HEK293 (cell line): ENCODE measurements at regions not wholly inside any gene's neighbourhood (a gene's known extent, or its start where the extent isn't known, plus 50 kb on each side); places are given as distances from the start of the nearest gene placed in this dataset.

Source experiments
- CTCF ChIA-PET: fragments of 350-600 bp; formaldehyde crosslinking; extraction: SDS; loops from one replicate; lab custom pipeline; 2021; ENCODE audit warnings: antibody characterized with exemption; lab: Yijun Ruan, JAX
- POLR2A ChIA-PET: fragments of 300-600 bp; formaldehyde crosslinking; extraction: SDS; loops from one replicate; lab custom pipeline; 2020; ENCODE audit warnings: antibody characterized with exemption, inconsistent platforms; lab: Yijun Ruan, JAX
- H3K27ac ChIP-seq: fragments of 200-500 bp; sonication (Bioruptor generic); 2 replicates; pipeline ENCODE4 v1.5.1; 2014; ENCODE audit warnings: low read depth, low read length, control low read depth, inconsistent platforms; ENCODE audit errors: extremely low read depth
- H3K36me3 ChIP-seq, 2 experiments: fragments of 200-500 bp in 1 of 2; sonication (Bioruptor generic) in 1 of 2; 1 replicate in 1 of 2; 2 replicates in 1 of 2; pipeline ENCODE4 v1.5.1; 2014 to 2017; ENCODE audit warnings: inconsistent platforms in 2 of 2, low read length in 2 of 2; ENCODE audit not compliant: control insufficient read depth in 2 of 2, insufficient read depth in 1 of 2
- H3K4me1 ChIP-seq: fragments of 200-500 bp; sonication (Bioruptor generic); 2 replicates; pipeline ENCODE4 v1.5.1; 2014; ENCODE audit warnings: mild to moderate bottlenecking, low read length, inconsistent platforms; ENCODE audit not compliant: control insufficient read depth, insufficient read depth
- H3K4me3 ChIP-seq: 2 replicates; pipeline ENCODE4 v1.5.1; 2011; ENCODE audit warnings: low read depth, mild to moderate bottlenecking, control low read depth, low read length, moderate library complexity
- H3K9me3 ChIP-seq: fragments of 200-500 bp; sonication (Bioruptor generic); 2 replicates; pipeline ENCODE4 v1.5.1; 2014; ENCODE audit warnings: low read depth, low read length, inconsistent platforms; ENCODE audit not compliant: control insufficient read depth, insufficient read depth
- SALL2 ChIP-seq: fragments of 450-650 bp; formaldehyde crosslinking; IDR thresholded peaks from 2 replicates; pipeline ENCODE4 v1.5.0; 2017; ENCODE audit warnings: missing biosample characterization, mild to moderate bottlenecking, missing genetic modification characterization, borderline replicate concordance
- ZBTB48 ChIP-seq: fragments of 450-650 bp; formaldehyde crosslinking; IDR thresholded peaks from 2 replicates; pipeline ENCODE4 v1.5.1; 2016; ENCODE audit warnings: missing biosample characterization, missing genetic modification characterization
- ZFP3 ChIP-seq: fragments of 450-650 bp; formaldehyde crosslinking; IDR thresholded peaks from 2 replicates; pipeline ENCODE4 v1.5.1; 2016; ENCODE audit warnings: low read depth, missing biosample characterization, missing genetic modification characterization
- ZFP69B ChIP-seq: fragments of 450-650 bp; formaldehyde crosslinking; IDR thresholded peaks from 2 replicates; pipeline ENCODE4 v1.5.1; 2016; ENCODE audit warnings: missing biosample characterization, missing genetic modification characterization
- ZNF155 ChIP-seq: fragments of 450-650 bp; formaldehyde crosslinking; IDR thresholded peaks from 2 replicates; pipeline ENCODE4 v1.5.1; 2016; ENCODE audit warnings: missing biosample characterization, missing genetic modification characterization
- ZNF174 ChIP-seq: fragments of 450-650 bp; formaldehyde crosslinking; IDR thresholded peaks from 2 replicates; pipeline ENCODE4 v1.5.0; 2017; ENCODE audit warnings: missing biosample characterization, mild to moderate bottlenecking, missing genetic modification characterization
- ZNF350 ChIP-seq: fragments of 450-650 bp; formaldehyde crosslinking; IDR thresholded peaks from 2 replicates; pipeline ENCODE4 v1.5.0; 2017; ENCODE audit warnings: missing biosample characterization, mild to moderate bottlenecking, missing genetic modification characterization
- ZNF354C ChIP-seq: fragments of 450-650 bp; formaldehyde crosslinking; IDR thresholded peaks from 2 replicates; pipeline ENCODE4 v1.5.1; 2016; ENCODE audit warnings: missing biosample characterization, missing genetic modification characterization, low read depth, borderline replicate concordance
- ZNF423 ChIP-seq: fragments of 450-650 bp; formaldehyde crosslinking; IDR thresholded peaks from 2 replicates; pipeline ENCODE4 v1.5.1; 2016; ENCODE audit warnings: missing biosample characterization, missing genetic modification characterization
- ZNF433 ChIP-seq: fragments of 450-650 bp; formaldehyde crosslinking; IDR thresholded peaks from 2 replicates; pipeline ENCODE4 v1.5.1; 2016; ENCODE audit warnings: missing biosample characterization, missing genetic modification characterization, low read depth
- ZNF510 ChIP-seq: fragments of 450-650 bp; formaldehyde crosslinking; IDR thresholded peaks from 2 replicates; pipeline ENCODE4 v1.5.1; 2018; ENCODE audit warnings: mild to moderate bottlenecking, missing genetic modification characterization, missing biosample characterization; ENCODE audit not compliant: insufficient replicate concordance
- ZNF677 ChIP-seq: fragments of 450-650 bp; IDR thresholded peaks from 2 replicates; pipeline ENCODE4 v1.5.0; 2018; ENCODE audit warnings: missing biosample characterization, mild to moderate bottlenecking, missing genetic modification characterization, moderate library complexity
- ZNF768 ChIP-seq: fragments of 450-650 bp; formaldehyde crosslinking; IDR thresholded peaks from 2 replicates; pipeline ENCODE4 v1.5.1; 2018; ENCODE audit warnings: missing biosample characterization, mild to moderate bottlenecking, missing genetic modification characterization
- TF ChIP-seq, protein P1 (sequence below): fragments of 450-650 bp; formaldehyde crosslinking; IDR thresholded peaks from 2 replicates; pipeline ENCODE4 v1.5.1; 2016; ENCODE audit warnings: missing biosample characterization, missing genetic modification characterization
- TF ChIP-seq, protein P2 (sequence below): fragments of 450-650 bp; formaldehyde crosslinking; IDR thresholded peaks from 2 replicates; pipeline ENCODE4 v1.5.1; 2016; ENCODE audit warnings: missing biosample characterization, missing genetic modification characterization
- TF ChIP-seq, protein P3 (sequence below): fragments of 450-650 bp; formaldehyde crosslinking; IDR thresholded peaks from 2 replicates; pipeline ENCODE4 v1.5.1; 2016; ENCODE audit warnings: missing biosample characterization, missing genetic modification characterization
- TF ChIP-seq, protein P4 (sequence below): fragments of 450-650 bp; formaldehyde crosslinking; optimal IDR thresholded peaks from 2 replicates; pipeline ENCODE3; 2016; ENCODE audit warnings: missing biosample characterization, mild to moderate bottlenecking, missing genetic modification characterization

DNA sequence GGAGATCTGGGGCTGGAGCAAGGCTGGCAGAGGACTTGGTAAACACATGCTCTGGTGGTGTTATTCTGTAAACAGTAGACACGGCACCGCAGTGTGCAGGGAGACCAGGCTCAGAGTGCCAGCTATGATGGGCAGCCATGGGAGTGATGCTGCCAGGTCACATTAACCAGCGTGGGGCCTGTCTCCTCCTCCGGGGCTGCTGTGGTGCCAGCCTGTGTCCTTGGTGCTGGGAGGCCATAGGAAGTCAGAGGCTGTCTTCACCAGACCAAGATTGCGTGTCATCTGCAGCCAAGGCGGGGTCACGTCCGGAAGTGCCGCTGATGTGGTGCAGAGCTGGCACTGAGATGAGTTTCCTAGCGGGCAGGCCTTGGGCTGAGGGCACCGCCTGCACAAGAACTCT lies 236.0 kb downstream of the GLRX3 start:
- no peak overlapping the region for H3K4me3 ChIP-seq
- no peaks in the 10 kb centered on the region for H3K4me1 ChIP-seq
- H3K9me3 ChIP-seq, result no peaks in the 10 kb centered on the region
- H3K36me3 ChIP-seq, result no peaks in the 10 kb centered on the region
- no peak overlapping the region for H3K27ac ChIP-seq
- POLR2A ChIA-PET, result no interaction called here
- TF ChIP-seq ZNF350 (tag by site-specific recombination) (no peak), ZNF510 (tag by site-specific recombination) (no peak), ZNF155 (tag by site-specific recombination) (no peak), ZFP3 (tag by site-specific recombination) (no peak), ZBTB48 (tag by site-specific recombination) (no peak), ZNF677 (tag by site-specific recombination) (no peak), ZNF174 (no peak), ZNF354C (tag by site-specific recombination) (no peak), ZNF423 (tag by site-specific recombination) (no peak)
- TF ChIP-seq, protein P1, sequence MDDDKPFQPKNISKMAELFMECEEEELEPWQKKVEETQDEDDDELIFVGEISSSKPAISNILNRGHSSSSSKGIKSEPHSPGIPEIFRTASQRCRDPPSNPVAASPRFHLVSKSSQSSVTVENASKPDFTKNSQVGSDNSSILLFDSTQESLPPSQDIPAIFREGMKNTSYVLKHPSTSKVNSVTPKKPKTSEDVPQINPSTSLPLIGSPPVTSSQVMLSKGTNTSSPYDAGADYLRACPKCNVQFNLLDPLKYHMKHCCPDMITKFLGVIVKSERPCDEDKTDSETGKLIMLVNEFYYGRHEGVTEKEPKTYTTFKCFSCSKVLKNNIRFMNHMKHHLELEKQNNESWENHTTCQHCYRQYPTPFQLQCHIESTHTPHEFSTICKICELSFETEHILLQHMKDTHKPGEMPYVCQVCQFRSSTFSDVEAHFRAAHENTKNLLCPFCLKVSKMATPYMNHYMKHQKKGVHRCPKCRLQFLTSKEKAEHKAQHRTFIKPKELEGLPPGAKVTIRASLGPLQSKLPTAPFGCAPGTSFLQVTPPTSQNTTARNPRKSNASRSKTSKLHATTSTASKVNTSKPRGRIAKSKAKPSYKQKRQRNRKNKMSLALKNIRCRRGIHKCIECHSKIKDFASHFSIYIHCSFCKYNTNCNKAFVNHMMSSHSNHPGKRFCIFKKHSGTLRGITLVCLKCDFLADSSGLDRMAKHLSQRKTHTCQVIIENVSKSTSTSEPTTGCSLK (tag by site-specific recombination), result no peak
- TF ChIP-seq, protein P2, sequence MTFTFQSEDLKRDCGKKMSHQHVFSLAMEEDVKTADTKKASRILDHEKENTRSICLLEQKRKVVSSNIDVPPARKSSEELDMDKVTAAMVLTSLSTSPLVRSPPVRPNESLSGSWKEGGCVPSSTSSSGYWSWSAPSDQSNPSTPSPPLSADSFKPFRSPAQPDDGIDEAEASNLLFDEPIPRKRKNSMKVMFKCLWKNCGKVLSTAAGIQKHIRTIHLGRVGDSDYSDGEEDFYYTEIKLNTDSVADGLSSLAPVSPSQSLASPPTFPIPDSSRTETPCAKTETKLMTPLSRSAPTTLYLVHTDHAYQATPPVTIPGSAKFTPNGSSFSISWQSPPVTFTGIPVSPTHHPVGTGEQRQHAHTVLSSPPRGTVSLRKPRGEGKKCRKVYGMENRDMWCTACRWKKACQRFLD, result no peak
- CTCF ChIA-PET, result no interaction called here

DNA sequence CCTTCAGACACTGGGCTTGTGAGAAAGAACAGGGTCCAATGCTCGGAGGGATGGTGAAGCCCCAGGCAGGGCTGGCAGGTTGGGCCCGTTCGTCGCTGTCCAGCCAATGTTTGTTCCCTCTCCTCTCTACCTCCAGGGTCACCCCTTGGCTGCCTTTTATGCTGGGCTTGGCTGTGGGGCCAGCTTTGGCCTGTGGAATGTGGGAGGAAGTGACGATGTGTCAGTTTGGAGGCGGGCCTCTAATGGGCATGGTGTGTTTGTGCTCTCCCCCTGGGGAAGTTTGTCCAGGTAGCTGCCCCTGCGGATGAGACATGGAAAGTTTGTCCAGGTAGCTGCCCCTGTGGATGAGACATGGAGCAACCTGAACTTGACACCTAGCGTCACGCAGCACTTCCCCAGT lies 236.7 kb downstream of the GLRX3 start:
- POLR2A ChIA-PET, result no interaction called here
- Histone ChIP-seq H3K4me1 (no peaks in the 10 kb centered on the region), H3K36me3 (no peaks in the 10 kb centered on the region), H3K9me3 (no peaks in the 10 kb centered on the region), H3K27ac (no peak overlapping the region), H3K4me3 (no peak overlapping the region)
- TF ChIP-seq ZNF768 (tag by site-specific recombination) (no peak), ZNF433 (tag by site-specific recombination) (no peak), SALL2 (no peak), ZFP69B (tag by site-specific recombination) (no peak)
- TF ChIP-seq, protein P3, sequence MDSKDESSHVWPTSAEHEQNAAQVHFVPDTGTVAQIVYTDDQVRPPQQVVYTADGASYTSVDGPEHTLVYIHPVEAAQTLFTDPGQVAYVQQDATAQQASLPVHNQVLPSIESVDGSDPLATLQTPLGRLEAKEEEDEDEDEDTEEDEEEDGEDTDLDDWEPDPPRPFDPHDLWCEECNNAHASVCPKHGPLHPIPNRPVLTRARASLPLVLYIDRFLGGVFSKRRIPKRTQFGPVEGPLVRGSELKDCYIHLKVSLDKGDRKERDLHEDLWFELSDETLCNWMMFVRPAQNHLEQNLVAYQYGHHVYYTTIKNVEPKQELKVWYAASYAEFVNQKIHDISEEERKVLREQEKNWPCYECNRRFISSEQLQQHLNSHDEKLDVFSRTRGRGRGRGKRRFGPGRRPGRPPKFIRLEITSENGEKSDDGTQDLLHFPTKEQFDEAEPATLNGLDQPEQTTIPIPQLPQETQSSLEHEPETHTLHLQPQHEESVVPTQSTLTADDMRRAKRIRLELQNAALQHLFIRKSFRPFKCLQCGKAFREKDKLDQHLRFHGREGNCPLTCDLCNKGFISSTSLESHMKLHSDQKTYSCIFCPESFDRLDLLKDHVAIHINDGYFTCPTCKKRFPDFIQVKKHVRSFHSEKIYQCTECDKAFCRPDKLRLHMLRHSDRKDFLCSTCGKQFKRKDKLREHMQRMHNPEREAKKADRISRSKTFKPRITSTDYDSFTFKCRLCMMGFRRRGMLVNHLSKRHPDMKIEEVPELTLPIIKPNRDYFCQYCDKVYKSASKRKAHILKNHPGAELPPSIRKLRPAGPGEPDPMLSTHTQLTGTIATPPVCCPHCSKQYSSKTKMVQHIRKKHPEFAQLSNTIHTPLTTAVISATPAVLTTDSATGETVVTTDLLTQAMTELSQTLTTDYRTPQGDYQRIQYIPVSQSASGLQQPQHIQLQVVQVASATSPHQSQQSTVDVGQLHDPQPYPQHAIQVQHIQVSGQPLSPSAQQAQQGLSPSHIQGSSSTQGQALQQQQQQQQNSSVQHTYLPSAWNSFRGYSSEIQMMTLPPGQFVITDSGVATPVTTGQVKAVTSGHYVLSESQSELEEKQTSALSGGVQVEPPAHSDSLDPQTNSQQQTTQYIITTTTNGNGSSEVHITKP (tag by site-specific recombination), result no peak
- TF ChIP-seq, protein P4, sequence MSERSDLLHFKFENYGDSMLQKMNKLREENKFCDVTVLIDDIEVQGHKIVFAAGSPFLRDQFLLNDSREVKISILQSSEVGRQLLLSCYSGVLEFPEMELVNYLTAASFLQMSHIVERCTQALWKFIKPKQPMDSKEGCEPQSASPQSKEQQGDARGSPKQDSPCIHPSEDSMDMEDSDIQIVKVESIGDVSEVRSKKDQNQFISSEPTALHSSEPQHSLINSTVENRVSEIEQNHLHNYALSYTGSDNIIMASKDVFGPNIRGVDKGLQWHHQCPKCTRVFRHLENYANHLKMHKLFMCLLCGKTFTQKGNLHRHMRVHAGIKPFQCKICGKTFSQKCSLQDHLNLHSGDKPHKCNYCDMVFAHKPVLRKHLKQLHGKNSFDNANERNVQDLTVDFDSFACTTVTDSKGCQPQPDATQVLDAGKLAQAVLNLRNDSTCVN (tag by site-specific recombination), result no peak
- CTCF ChIA-PET, result no interaction called here
